Posterior vena cava (tissue), 2 donors: ENCODE measurements at regions not wholly inside any gene's neighbourhood (a gene's known extent, or its start where the extent isn't known, plus 50 kb on each side); places are given as distances from the start of the nearest gene placed in this dataset.

Experiments
- DNase-seq: peaks from one replicate; pipeline ENCODE4 v3.0.0-alpha.2; 2020; ENCODE audit warnings: low spot score
- intact Hi-C, 2 donors: fragments of 100-400 bp; cut with DNase I; formaldehyde crosslinking; loops; one replicate each; pipeline versions ENCODE4 v1.14.1 to v1.14.2; 2022 to 2023
- donor health status: DM: yes; HTN: yes; CAD: no.
- donor health status: DM: yes; HTN: yes; CAD: no.

DNA sequence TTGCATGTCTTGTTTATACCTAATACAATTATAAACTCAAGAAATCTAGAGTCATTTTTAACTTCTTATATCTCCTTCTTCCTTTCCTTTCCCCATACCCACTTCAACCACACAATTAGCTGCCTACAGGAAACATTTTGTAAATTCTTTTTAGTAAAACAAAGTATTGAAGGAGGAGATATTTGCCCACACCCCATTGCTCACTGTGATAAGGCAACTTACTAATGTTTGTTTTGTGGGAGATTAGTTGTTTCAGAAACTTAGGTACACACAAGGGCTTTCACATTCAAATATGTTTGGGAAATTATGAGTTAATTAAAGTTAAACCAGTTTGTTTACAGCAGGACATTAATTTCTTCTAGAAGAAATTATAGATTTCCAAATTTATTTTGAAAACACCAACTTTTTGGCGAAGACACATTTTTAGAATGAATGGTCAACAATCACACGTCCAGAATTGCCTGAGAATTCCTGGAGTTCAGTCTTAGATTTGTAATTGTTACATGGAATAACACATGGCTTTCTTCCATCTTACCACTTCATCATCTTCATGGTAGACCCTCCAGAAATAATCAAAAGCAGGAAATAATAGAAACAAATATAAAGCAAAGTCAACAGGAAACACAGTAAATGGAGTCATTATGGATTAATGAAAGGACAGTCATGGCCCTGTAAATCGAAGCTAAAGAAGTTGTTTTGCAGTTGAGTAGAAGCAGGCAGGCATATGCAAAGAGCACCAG, 62.5 kb upstream of the RAB27B start:
- intact Hi-C loops: no loop called here
- no peak for DNase-seq

DNA sequence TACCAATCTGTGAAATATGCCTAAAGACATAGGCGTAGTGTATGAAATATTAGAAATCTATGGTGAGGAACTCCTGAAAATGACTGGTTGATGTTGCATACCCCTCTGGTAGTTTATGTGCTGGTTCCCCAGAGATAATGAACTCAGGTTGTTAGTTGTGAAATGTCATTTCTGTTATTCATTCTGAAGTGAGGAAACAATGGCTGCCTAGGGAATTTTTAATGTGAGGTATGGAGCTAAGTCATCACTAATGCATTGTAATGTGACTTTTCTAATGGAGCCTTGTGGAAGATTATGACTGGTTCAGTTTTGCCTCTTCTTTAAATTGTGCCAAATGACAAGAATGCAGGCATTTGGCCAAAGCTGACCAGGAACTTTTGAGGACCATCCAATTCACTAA, 61.6 kb upstream of the RAB27B start:
- no peak for DNase-seq
- intact Hi-C loops: no loop called here

DNA sequence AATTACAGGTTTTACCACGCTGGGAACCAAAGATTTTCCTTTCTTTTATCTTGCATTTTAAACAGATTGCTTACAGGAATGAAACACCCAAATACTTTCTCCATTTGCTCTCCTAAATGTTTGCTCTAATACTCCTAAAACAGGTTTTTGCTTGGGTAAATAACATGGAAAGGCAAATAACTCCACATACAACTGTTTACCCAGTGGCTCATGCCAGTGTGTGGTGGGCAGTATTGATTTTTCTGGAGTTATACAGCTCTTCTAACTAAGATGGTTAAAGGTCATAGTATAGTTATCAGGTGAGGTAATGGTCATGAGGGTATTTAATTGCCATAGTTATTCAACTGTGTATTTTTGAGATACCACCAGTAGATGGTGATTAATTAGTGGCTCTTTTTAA, 61.2 kb upstream of the RAB27B start:
- DNase-seq: no peak
- intact Hi-C loops: no loop called here

DNA sequence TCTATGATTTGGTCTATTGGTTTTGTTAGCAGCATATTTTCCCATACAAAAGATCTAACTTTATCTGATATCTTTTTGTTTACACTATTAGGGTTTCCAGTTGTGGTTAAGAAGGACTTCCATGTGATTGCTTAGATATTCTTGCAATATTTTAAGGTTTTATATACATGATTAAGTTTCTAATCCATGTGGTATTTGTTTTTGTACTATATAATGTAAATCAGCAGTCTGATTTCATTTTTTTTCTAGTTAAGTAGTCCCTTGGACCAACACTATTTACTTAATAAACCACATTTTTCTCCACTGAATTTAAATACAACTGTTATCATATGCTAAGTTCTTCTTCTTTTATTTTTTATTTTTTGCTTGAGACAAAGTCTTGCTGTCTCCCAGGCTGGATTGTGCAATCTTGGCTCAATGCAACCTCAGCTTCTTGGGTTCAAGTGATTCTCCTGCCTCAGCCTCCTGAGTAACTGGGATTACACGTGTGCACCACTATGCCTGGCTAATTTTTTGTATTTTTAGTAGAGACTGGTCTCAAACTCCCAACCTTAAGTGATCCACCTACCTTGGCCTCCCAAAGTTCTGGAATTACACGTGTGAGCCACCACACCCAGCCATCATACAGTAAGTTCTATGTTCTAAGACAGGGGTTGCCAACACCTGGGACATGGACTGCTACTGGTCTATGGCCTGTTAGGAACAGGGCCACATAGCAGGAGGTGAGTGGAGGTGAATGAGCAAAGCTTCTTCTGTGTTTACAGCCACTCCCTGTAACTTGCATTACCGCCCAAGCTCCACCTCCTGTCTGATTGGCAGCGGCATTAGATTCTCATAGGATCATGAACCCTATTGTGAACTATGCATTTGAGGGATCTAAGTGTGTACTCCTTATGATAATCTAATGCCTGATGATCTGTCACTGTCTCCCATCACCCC, 58.5 kb upstream of the RAB27B start:
- intact Hi-C loops: loop anchor here in 1 of 2 donors (5.0 kb wide), 1 partner anchor 558 kb away; no protein-coding TSS in a partner anchor
- no peak for DNase-seq

DNA sequence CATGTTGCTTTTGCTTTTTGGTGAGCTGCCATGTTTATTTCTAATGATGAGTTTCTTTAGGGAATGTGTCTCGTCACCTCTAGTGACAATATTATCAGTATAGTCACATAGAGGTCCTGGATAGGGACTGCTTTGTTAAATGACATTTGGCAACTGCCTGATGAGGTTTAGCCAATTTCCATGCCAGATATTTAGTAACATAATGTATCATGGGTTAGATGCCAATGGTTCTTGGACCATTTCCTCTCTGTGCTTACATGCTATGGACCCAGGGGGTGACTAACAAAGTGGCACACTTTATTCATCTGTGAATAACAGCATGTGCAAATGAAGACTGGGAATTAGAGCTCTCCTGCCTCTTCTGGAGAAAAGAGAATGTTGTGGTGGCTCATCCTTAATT, 56.2 kb upstream of the RAB27B start:
- intact Hi-C loops: loop anchor here in 1 of 2 donors (5.0 kb wide), 1 partner anchor 555 kb away; no protein-coding TSS in a partner anchor
- DNase-seq: no peak

DNA sequence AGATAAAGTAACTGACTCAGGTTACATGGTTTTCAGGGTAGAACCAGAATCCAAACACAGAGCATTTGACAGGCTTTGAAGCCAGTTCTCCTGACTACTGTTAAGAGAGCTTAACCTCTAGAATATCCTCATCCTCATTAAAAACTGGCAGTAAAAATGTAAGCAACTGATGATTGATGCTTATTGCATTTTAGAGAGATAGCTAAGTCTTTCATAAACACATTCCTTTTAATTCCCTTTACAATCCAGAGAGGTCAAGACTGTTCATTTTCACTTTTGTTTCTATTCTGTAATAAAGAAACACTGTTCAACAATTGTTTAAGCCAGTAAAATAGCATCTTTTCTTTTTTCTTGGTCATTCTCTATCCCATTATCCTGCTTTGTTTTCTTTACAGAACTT, 53.9 kb upstream of the RAB27B start:
- DNase-seq: no peak

DNA sequence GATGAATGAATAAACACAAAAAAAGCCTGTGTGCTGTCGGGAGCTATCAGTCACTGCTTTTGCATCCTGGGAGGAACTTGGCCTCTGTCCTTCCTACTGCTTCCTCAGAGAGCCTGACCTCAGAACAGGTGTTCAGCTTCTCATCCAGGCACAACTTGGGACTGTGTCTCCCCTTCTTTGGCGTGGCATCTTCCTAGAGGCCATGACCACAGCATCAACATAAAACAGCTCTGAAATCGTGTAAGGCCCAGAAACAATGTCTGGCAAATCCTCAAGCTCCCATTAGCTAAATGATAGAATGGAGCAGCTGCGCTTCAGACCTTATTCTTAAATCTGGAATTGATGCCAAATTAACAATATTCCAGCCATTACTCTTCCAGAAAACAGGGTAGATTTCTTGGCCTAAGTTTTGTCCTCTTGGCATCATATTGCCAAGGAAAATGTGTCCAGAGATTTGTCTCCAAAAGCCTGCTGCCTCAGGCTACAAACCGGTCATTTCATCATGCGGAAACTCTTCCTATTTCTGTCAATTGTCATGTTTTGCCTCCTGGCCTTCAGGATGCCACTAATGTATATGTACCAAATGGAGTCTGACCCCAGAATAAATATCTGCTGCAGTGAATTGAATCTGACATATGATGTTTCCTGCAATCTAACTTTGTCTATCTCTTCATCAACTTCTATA, 53.2 kb upstream of the RAB27B start:
- intact Hi-C loops: loop anchor here in 1 of 2 donors (5.0 kb wide), 1 partner anchor 552 kb away; no protein-coding TSS in a partner anchor
- DNase-seq: no peak

More for the DNA sequence above, 53.9 kb upstream of the RAB27B start:
- intact Hi-C loops: loop anchor here in 1 of 2 donors (5.0 kb wide), 1 partner anchor 553 kb away; no protein-coding TSS in a partner anchor

DNA sequence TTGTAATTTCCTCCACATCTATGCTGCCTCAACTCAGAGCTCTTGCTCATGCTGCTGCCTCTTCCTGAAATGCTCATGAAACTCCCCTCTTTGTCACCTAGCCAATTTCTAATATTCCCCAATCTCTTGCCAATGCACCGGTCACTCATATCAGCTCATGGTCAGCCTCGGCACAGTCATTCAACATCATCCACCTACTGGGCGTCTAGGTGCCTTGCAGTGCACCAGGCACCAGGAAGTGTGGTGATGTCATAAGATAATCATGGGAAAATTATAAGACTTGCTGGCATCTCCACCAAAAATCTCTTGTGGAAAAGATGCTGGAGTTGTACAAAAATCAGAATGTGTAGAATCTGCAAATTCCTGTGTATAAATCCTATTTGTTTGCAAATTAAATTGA, 52.6 kb upstream of the RAB27B start:
- intact Hi-C loops: no loop called here
- no peak for DNase-seq

DNA sequence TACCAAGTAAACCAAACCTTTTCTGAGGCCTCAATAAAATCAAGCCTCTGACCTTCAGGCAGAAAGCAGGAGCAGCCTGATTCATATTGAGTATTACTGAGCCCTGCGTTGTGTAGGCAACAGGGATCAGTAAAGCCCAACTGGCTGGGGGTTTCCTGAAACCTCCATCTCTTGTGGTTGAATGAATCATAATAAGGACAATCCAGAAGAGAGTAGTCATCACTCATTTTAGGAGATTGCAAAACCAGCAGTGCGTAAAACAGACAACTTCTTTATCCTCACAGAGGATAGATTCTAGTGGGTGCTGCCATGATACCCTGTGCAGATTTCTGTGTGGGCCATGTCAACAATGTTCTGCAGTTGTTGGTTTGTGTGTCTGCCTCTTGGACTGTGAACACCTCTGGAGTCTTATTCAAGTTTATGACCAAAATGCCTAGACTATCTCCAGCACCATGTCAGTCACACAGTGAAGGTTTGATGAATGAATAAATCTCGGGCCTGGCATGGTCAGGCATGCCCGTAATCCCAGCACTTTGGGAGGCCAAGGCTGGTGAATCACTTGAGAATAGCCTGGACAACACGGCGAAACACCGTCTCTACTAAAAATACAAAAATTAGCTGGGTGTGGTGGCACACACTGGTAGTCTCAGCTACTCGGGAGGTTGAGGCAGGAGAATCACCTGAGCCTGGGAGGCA, 51.8 kb upstream of the RAB27B start:
- no peak for DNase-seq
- intact Hi-C loops: no loop called here

DNA sequence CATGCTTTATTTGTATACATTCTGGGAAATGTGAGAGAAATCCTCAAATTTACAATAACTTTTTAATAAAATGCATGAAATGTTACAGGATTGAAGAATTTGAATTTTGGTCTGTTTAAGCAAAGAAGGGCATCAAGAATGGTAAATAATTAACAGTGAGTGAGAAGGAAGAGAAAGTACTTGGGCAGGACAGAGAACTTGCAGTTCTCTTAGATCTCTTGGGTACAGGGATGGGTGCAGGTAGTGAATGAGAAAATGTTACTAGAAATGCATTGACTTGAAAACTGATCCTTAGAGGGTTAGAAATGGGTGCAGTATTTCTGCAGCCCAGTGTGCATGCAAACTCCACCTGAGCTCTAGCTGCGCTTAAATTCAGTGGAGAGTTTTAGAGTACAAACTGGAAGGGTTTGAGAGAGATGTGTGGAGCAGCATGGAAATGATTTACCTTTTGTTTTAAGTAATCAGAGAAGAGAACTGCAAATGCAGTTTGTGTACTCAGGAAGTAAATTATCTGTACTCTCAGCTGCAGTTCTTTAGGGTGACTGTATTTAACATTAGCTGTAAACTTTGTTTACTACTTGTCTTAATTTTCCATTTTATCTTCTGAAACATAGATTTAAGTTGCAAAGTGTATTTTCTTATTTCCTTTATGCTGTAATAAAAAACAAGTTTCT, 51.0 kb upstream of the RAB27B start:
- intact Hi-C loops: no loop called here
- no peak for DNase-seq

DNA sequence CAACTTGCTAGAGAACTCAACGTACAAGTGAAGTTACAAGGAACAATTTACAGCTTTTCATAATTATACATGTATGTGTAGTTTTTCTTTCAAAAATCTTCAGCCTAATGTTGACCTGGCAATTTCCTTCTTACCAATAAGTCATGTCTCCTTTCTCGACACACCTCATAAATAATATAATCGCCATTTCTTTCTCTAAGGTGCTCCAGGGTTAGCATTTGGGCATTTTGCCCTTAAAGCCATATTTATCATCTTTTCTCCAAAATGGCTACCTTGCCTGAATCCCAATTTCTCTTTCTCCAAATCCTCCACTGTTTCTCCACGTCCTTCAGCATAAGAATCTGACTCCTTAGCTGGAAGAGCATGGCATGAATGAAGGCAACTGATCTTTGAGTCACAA, 50.3 kb upstream of the RAB27B start:
- DNase-seq: no peak
- intact Hi-C loops: no loop called here
